ENCODE measurements at regions not wholly inside any gene's neighbourhood (a gene's known extent, or its start where the extent isn't known, plus 50 kb on each side); places are given as distances from the start of the nearest gene placed in this dataset.

- TF ChIP-seq, protein P1, sequence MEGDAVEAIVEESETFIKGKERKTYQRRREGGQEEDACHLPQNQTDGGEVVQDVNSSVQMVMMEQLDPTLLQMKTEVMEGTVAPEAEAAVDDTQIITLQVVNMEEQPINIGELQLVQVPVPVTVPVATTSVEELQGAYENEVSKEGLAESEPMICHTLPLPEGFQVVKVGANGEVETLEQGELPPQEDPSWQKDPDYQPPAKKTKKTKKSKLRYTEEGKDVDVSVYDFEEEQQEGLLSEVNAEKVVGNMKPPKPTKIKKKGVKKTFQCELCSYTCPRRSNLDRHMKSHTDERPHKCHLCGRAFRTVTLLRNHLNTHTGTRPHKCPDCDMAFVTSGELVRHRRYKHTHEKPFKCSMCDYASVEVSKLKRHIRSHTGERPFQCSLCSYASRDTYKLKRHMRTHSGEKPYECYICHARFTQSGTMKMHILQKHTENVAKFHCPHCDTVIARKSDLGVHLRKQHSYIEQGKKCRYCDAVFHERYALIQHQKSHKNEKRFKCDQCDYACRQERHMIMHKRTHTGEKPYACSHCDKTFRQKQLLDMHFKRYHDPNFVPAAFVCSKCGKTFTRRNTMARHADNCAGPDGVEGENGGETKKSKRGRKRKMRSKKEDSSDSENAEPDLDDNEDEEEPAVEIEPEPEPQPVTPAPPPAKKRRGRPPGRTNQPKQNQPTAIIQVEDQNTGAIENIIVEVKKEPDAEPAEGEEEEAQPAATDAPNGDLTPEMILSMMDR (IDR thresholded peaks at IDR 0.05; ENCODE audit: low read depth, low read length): no peak
- DNase-seq (ENCODE audit: low read depth in 2 of 2): no peak
- no peak overlapping the region for H3K4me3 ChIP-seq (replicated peaks in 1 of 2; ENCODE audit: low read depth in 2 of 2, low read length in 2 of 2)
These were observed 1338.6 kb downstream of the FSCB start for GRCh38 chr14:43168371-43168925.

DNA sequence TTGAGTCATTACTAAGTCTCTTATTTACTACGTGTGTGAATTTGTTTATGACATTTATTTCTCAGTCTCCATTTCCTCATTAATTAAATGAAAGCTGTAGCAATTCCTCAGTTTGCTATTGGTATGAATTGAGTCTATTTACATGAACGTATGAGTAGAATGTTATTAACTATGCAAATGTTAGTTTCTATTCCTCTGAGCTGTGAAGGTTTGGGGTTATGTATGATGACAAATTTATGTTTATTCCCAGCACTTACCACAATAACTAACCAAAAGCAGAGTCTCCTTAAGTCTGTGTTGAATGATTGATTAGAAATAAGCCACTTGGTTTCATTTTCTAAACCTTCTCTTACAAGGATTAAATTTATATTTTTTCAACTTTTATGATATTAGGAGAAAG is 1340.9 kb downstream of the FSCB start:
- TF ChIP-seq, protein P1 (IDR thresholded peaks at IDR 0.05; ENCODE audit: low read depth, low read length): no peak
- DNase-seq (ENCODE audit: low read depth in 2 of 2): no peak
- no peak overlapping the region for H3K4me3 ChIP-seq (replicated peaks in 1 of 2; ENCODE audit: low read depth in 2 of 2, low read length in 2 of 2)

DNA sequence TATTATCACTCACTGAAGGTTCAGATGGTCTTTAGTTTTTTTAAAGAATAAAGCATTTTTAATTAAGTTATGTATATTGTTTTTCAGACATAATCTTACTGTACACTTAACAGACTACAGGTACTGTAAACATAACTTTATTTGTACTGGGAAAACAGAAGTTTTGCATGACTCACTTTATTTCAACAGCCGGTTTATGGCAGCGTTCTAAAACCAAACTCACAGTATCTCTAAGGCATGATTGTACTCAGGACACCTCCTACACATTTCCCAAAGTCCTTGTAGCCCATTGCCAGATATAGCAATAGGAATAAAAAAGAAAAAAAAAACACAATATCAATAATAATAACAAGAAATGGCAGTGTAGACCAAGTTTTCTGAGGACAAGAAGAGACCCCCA is 1341.4 kb downstream of the FSCB start:
- TF ChIP-seq, protein P1 (IDR thresholded peaks at IDR 0.05; ENCODE audit: low read depth, low read length): no peak
- H3K4me3 ChIP-seq (replicated peaks in 1 of 2; ENCODE audit: low read depth in 2 of 2, low read length in 2 of 2): no peak overlapping the region
- DNase-seq (ENCODE audit: low read depth in 2 of 2): peak in 1 of 2 donors; percentile 6

- DNase-seq (ENCODE audit: low read depth in 2 of 2): no peak
- H3K4me3 ChIP-seq (replicated peaks in 1 of 2; ENCODE audit: low read depth in 2 of 2, low read length in 2 of 2): no peak overlapping the region
- TF ChIP-seq, protein P1 (IDR thresholded peaks at IDR 0.05; ENCODE audit: low read depth, low read length): no peak
These were observed 1345.6 kb downstream of the FSCB start for GRCh38 chr14:43161477-43161876.

- TF ChIP-seq, protein P1 (IDR thresholded peaks at IDR 0.05; ENCODE audit: low read depth, low read length): no peak
- H3K4me3 ChIP-seq (replicated peaks in 1 of 2; ENCODE audit: low read depth in 2 of 2, low read length in 2 of 2): no peak overlapping the region
- DNase-seq (ENCODE audit: low read depth in 2 of 2): no peak
These were observed 1349.4 kb downstream of the FSCB start for GRCh38 chr14:43157661-43158060.

- no peak for DNase-seq (ENCODE audit: low read depth in 2 of 2)
These were observed 1351.2 kb downstream of the FSCB start for GRCh38 chr14:43155924-43156323.

More at GRCh38 chr14:43155924-43156323, 1351.2 kb downstream of the FSCB start:
- no peak overlapping the region for H3K4me3 ChIP-seq (replicated peaks in 1 of 2; ENCODE audit: low read depth in 2 of 2, low read length in 2 of 2)
- TF ChIP-seq, protein P1 (IDR thresholded peaks at IDR 0.05; ENCODE audit: low read depth, low read length): no peak
